ENCODE measurements at regions not wholly inside any gene's neighbourhood (a gene's known extent, or its start where the extent isn't known, plus 50 kb on each side); places are given as distances from the start of the nearest gene placed in this dataset.

DNA sequence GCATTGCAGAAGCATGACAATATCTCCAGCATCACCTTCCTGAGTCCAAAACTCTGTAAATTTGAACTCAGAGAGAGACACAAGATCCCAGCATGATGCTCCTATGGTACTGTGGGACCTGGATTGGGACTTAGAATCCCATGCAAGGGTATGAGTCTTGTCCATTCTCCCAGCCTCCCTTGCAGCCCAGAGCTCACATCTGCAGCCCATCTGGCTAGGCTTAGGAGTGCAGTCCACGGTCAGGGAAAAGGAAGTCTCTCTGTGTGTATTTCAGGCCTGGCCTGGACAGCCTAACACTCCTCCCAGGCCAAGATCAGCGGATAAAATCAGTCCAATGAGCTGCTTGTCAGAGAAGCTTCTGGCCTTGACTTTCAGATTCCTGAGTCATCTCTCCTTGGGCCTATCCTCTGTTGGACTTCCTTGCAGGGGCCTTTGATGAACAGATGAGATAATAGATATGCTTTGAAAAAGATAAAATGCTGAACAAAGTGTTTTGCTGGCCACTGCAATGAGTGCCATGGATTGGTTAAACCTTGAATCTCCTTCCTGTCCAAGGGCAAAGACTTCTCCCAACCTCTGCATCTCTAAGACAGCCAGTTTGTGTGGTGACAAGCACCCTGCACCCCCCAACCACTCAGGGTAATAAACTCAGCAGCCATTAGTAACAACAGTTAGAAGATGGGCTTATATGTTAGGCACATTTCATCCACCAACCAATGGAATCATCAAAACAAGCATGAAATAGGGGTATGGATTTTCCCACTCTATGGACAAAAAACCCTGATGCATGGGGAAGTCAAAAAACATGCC is 412.8 kb upstream of the TBX3 start:
- Histone ChIP-seq H3K9me3 (replicated peaks; ENCODE audit: control insufficient read depth, insufficient read depth, low read length) (peaks cover 1% of the 10 kb centered on the region), H4K20me1 (replicated peaks; ENCODE audit: control insufficient read depth, extremely low read depth, insufficient read depth, low read length) (no peaks in the 10 kb centered on the region), H3K36me3 (ENCODE audit: control insufficient read depth in 2 of 2, extremely low read depth in 1 of 2, insufficient read depth in 2 of 2, low read length in 2 of 2) (no peaks in the 10 kb centered on the region), H3K4me2 (ENCODE audit: insufficient read depth, low read length) (no peak overlapping the region), H2AFZ (ENCODE audit: low read depth, low read length) (no peak overlapping the region), H3K9ac (replicated peaks; ENCODE audit: extremely low read depth, insufficient read depth, low read length) (no peak overlapping the region), H3K27me3 (ENCODE audit: control insufficient read depth in 2 of 2, insufficient read depth in 2 of 2, low read length in 2 of 2) (no peaks in the 10 kb centered on the region), H3K79me2 (ENCODE audit: control insufficient read depth, insufficient read depth, low read length) (no peaks in the 10 kb centered on the region), H3K9me1 (replicated peaks; ENCODE audit: control insufficient read depth, extremely low read depth, insufficient read depth, low read length) (no peaks in the 10 kb centered on the region), H3K27ac (ENCODE audit: insufficient read depth, low read depth, low read length) (no peak overlapping the region), H3K4me3 (replicated peaks in 1 of 3; ENCODE audit: insufficient read depth in 1 of 3, low read depth in 1 of 3, low read length in 3 of 3) (no peak overlapping the region), H3K4me1 (ENCODE audit: control insufficient read depth, extremely low read depth, insufficient read depth, low read length) (no peaks in the 10 kb centered on the region)
- no TSS peak for BruUV-seq (replicated peaks)
- FAIRE-seq: no peak
- ChIA-PET CTCF (no interaction called here), POLR2A (no interaction called here)
- intact Hi-C loops (cut with micrococcal nuclease) (no loop called here), dilution Hi-C loops (cut with MboI; ENCODE audit: extremely low pct_ligation_motif_present, low sequenced_read_pairs) (no loop called here)
- TF ChIP-seq JUN (IDR thresholded peaks at IDR 0.05; ENCODE audit: borderline replicate concordance, insufficient read depth, insufficient read length, low read depth) (no peak), POLR2A (IDR thresholded peaks at IDR 0.05; ENCODE audit: low read depth, low read length) (no peak), FOS (IDR thresholded peaks at IDR 0.05; ENCODE audit: borderline replicate concordance, insufficient read depth, low read length) (no peak), MAX (IDR thresholded peaks at IDR 0.05; ENCODE audit: insufficient read depth, insufficient read length) (no peak)
- no peak for DNase-seq (ENCODE audit: low read depth, low spot score)

- Histone ChIP-seq H3K9me1 (replicated peaks; ENCODE audit: control insufficient read depth, extremely low read depth, insufficient read depth, low read length) (no peaks in the 10 kb centered on the region), H3K27me3 (ENCODE audit: control insufficient read depth in 2 of 2, insufficient read depth in 2 of 2, low read length in 2 of 2) (no peaks in the 10 kb centered on the region), H3K4me1 (ENCODE audit: control insufficient read depth, extremely low read depth, insufficient read depth, low read length) (no peaks in the 10 kb centered on the region), H3K4me3 (replicated peaks in 1 of 3; ENCODE audit: insufficient read depth in 1 of 3, low read depth in 1 of 3, low read length in 3 of 3) (no peak overlapping the region), H3K4me2 (ENCODE audit: insufficient read depth, low read length) (no peak overlapping the region), H2AFZ (ENCODE audit: low read depth, low read length) (no peak overlapping the region), H4K20me1 (replicated peaks; ENCODE audit: control insufficient read depth, extremely low read depth, insufficient read depth, low read length) (no peaks in the 10 kb centered on the region), H3K9ac (replicated peaks; ENCODE audit: extremely low read depth, insufficient read depth, low read length) (no peak overlapping the region), H3K79me2 (ENCODE audit: control insufficient read depth, insufficient read depth, low read length) (no peaks in the 10 kb centered on the region), H3K9me3 (replicated peaks; ENCODE audit: control insufficient read depth, insufficient read depth, low read length) (peaks cover 1% of the 10 kb centered on the region), H3K36me3 (ENCODE audit: control insufficient read depth in 2 of 2, extremely low read depth in 1 of 2, insufficient read depth in 2 of 2, low read length in 2 of 2) (no peaks in the 10 kb centered on the region), H3K27ac (ENCODE audit: insufficient read depth, low read depth, low read length) (no peak overlapping the region)
- DNase-seq (ENCODE audit: low read depth, low spot score): no peak
- POLR2A ChIA-PET: no interaction called here
- intact Hi-C loops (cut with micrococcal nuclease): no loop called here
- no peak for FAIRE-seq
- dilution Hi-C loops (cut with MboI; ENCODE audit: extremely low pct_ligation_motif_present, low sequenced_read_pairs): no loop called here
- no TSS peak for BruUV-seq (replicated peaks)
- no peak for TF ChIP-seq POLR2AphosphoS5 (IDR thresholded peaks at IDR 0.05; ENCODE audit: insufficient read depth, low read depth, low read length)
- TF ChIP-seq MAX (IDR thresholded peaks at IDR 0.05; ENCODE audit: insufficient read depth, insufficient read length): no peak
- no peak for TF ChIP-seq GATA2 (IDR thresholded peaks at IDR 0.05; ENCODE audit: insufficient read depth, insufficient read length, low read depth, low read length)
- no peak for TF ChIP-seq EZH2 (IDR thresholded peaks at IDR 0.05; ENCODE audit: borderline replicate concordance, low read depth, low read length, severe bottlenecking)
- no peak for TF ChIP-seq MYC (IDR thresholded peaks at IDR 0.05; ENCODE audit: low read depth, low read length)
- no peak for TF ChIP-seq FOS (IDR thresholded peaks at IDR 0.05; ENCODE audit: borderline replicate concordance, insufficient read depth, low read length)
- TF ChIP-seq POLR2A (IDR thresholded peaks at IDR 0.05; ENCODE audit: low read depth, low read length): no peak
- TF ChIP-seq JUN (IDR thresholded peaks at IDR 0.05; ENCODE audit: borderline replicate concordance, insufficient read depth, insufficient read length, low read depth): no peak
- TF ChIP-seq, protein P1, sequence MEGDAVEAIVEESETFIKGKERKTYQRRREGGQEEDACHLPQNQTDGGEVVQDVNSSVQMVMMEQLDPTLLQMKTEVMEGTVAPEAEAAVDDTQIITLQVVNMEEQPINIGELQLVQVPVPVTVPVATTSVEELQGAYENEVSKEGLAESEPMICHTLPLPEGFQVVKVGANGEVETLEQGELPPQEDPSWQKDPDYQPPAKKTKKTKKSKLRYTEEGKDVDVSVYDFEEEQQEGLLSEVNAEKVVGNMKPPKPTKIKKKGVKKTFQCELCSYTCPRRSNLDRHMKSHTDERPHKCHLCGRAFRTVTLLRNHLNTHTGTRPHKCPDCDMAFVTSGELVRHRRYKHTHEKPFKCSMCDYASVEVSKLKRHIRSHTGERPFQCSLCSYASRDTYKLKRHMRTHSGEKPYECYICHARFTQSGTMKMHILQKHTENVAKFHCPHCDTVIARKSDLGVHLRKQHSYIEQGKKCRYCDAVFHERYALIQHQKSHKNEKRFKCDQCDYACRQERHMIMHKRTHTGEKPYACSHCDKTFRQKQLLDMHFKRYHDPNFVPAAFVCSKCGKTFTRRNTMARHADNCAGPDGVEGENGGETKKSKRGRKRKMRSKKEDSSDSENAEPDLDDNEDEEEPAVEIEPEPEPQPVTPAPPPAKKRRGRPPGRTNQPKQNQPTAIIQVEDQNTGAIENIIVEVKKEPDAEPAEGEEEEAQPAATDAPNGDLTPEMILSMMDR (IDR thresholded peaks at IDR 0.05; ENCODE audit: extremely low read depth in 1 of 2, insufficient read depth in 1 of 2, low read depth in 1 of 2, low read length in 2 of 2): no peak
- CTCF ChIA-PET: no interaction called here
Measured at GRCh38 chr12:115095073-115095748, 411.2 kb upstream of the TBX3 start.

Measured in endothelial cell of umbilical vein (primary cell).